Activated T-helper 9 cell treated with anti-CD3 and anti-CD28 coated beads, Interleukin-2, amount 50 U/mL, for 16 hours (primary cell): ENCODE measurements at regions not wholly inside any gene's neighbourhood (a gene's known extent, or its start where the extent isn't known, plus 50 kb on each side); places are given as distances from the start of the nearest gene placed in this dataset.

Source experiments
- DNase-seq: peaks from one replicate; pipeline ENCODE4 v3.0.0-alpha.2; 2020; ENCODE audit warnings: low read depth

DNA sequence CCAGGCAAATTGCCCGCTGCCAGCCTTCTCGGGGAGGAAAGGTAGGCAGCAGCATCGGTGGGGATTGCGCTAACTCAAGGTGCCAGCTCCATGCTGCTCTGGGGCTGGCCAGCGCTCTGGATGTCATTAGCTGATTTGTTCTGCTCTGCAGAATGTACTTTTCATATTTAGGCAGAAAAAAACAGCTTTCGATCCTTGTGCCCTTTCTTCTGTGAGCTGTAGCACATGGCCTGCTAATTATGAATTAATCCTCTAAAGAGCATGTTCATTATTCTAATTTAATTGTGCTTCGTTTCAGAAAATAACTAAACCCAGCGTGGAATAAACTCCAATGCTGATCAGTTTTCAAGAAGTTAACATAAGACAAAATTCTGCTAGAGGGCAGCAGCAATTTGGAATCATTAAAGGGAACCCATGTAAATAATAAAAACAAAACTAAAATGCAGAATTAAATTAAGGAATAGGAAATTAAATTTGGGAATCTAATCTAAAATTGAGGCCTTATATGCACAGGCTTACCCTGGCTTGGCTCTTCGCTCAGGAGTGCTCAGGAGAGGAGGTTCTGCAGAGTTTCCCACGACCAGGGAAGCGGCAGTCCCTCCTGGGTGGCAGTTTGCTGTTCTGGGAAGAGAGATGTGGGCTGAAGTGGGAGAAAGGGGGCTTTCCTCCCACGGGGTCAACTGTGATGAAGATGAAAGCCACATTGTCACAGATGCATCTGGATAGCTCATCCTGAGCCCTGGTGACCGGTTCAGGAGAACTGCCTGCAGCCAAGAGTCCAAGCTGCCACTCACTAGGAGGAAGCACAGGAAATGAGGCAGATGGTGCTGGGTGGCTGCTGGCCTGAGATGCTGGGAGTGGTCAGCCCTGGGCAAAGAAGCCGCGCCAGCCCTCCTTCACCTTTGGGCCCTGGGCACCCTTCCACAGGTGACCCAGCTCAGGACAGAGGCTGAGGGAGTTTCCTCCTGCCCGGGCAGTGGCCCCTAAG is 93.2 kb upstream of the PKDCC start:
- DNase-seq, result no peak

GRCh38 chr2:41955316-41956043 is 92.3 kb upstream of the PKDCC start:
- no peak for DNase-seq

DNA sequence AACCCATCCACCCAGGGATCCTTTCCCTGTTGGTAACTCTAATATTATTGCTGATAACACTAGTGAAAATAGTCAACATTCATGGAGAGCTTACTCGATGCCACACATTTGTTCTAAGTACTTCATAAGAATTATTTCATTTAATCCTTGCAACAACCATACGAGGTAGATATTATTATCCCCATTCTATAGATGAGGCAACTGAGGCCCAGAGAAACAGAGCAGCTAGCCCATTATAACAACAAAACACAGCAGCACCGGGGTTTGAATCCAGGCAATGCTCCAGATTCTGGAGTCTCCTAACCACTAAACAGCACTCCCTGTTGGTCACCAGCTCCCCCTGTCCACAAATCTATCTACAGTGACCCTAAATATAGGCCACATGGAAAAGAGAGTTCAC is 90.4 kb upstream of the PKDCC start:
- no peak for DNase-seq

- DNase-seq, result no peak
Observed at GRCh38 chr2:41958251-41958650, 89.6 kb upstream of the PKDCC start.

GRCh38 chr2:41958775-41959174 is 89.0 kb upstream of the PKDCC start:
- no peak for DNase-seq

DNA sequence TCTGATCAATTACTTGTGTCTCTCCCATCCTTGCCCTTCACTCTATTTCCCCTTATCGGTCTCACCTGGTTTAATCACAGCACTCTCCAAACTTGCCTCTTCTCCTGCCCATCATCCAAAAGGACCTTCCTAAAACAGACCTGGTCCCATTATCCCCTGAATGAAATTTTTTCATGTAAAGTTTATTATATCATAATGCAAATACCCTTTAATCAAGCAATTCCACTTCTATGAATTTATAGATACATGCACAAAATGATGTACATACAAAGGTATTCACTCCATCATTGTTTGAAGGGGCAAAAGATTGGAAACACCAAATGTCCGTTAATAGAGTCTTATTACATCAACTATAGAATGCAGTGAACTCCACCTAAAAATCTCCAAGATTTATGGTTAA is 88.1 kb upstream of the PKDCC start:
- no peak for DNase-seq

GRCh38 chr2:41962922-41963622 is 84.7 kb upstream of the PKDCC start:
- DNase-seq, result no peak

DNA sequence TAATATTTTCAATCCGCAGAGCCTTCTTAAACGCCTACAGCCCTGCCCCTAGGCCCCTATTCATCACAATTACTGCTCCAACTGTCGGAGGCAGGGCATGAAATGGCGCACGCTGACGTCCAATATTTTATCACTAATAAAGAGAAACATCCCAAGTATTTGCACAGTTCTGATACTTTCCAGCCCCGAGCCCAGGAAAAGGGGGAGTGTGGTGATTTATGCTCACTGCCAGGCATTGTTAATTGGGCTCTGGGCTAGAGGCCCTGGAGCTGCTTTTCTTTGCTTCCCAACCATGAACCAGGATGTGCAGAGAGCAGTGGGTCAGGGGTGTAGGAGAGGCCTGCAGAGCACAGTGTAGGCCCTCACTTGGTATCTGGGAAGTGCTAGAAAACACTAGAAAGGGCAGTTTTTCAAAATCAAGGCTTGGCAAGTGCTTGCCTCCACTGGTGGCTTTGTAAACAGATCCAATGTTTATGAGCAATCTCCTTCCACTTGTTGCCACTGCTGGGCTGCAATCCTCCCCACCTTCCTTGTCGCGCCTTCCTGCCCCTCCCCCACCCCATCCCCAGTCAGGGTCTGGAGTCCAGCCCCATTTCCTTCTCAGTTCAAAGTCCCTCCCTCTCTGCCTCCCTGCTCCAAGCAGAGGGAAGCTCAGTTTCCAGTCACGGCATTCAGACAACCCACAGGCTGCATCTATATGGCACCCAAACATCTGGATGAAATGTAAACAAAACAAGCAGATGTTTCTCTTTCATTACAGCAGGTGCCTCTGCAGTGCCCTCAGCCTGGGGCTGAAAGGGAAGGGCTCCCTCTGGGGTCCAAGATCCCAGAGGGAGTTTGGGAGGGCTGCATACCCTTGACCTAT is 83.9 kb upstream of the PKDCC start:
- no peak for DNase-seq

- DNase-seq, result no peak
Observed at GRCh38 chr2:41965173-41965908, 82.5 kb upstream of the PKDCC start.

DNA sequence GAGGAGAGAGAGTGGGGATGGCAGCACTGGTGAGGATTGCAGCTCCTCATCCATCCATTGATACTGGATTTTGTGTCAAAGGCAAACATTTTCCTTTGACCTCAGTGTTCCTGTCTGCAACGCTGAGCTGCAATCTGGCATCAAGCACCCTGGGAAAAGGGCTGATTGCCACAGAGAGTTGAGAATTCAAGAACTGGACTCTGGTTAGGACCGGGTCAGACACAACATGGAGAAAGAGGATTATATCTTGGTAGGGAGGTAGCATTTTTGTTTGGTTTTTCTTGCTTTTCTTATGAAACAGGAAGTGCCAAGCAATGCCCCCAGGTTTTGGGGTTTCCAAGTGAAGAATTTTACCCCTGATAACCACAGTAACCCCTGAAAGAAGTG is 81.9 kb upstream of the PKDCC start:
- DNase-seq, result no peak

- no peak for DNase-seq
Observed at GRCh38 chr2:41966431-41966893, 81.4 kb upstream of the PKDCC start.

GRCh38 chr2:41966920-41967319 is 80.9 kb upstream of the PKDCC start:
- no peak for DNase-seq

DNA sequence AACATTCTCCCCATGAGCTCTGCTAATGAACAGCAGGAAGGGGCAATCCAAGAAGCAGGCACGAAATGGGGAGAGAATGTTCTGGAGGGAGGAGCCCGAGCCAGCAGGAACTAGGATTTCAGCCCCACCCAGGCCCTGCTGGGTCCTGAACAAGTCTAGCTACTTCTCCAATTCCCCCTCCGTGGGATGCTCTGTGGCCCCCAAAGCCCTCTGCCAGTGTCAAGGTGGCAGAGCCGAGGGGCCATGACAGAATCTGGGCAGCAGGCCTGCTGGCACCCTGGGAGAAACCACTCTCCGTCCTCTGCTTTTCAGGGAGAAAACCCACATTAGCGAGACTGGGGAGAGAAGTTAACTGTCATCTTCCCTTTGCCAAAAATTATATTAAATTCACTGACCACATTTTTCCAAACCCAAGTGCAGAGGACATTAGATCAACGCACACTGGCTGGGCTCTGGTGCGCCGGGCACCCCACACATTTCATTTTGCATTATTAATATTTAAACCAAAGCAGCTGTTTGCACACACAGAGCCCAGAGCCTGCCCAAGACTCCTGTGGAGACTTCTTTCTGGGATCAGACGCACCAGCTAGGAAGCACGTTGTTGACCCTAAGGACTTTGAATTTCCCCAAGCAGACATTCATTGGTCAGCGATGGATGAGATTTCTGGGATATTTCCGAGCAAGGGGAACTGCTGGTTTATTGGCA is 80.2 kb upstream of the PKDCC start:
- no peak for DNase-seq

DNA sequence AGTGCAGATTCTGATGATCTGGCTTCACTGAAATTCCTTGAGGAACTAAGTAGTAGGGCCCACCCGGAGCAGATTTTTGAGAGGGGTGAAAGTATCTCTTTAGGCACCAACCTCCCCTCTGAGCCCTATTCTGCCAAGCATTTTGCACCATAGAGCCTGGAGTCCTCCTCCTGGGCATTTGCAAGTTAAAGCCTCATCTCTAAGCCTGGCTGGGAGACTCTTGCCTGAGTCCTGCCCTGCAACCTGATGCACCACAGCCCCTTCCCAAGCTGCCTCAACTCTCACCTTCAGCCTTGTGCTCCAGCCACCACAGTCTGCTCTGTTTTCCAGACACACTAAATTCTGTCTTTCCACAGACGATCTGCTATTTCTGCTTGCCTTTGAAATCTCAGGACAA is 79.6 kb upstream of the PKDCC start:
- no peak for DNase-seq

DNA sequence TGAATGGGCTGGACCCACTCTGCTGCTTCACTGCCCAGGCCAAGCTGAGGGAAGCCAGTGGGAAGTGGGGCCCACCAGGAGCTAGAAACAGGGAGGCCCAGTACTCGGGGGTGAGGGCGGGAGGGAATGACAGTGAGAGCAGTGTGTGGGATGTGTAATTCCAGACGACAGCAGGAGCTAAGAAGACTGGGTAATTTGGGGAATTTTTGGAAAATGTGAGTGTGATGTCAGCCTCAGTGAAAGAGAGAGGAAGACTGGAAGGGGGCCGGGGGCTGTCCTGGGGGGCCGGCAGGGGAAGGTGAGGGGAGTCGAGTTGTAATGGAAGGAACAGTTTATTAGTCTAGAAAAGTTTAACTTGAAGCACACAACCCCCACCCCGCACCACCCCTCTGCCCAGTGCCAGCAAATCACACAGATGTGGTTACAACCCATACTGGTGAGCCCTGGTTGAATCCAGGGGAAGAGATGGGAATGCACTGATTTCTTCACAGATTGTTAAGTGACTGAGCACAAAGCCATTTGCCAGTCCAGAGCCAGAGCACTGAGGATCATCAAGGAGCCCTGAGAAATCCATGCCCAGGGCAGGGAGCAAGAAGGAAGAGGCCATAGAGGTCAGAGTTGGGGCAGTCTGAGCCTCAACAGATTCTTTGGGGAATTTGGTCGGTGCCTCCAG is 76.7 kb upstream of the PKDCC start:
- no peak for DNase-seq

DNA sequence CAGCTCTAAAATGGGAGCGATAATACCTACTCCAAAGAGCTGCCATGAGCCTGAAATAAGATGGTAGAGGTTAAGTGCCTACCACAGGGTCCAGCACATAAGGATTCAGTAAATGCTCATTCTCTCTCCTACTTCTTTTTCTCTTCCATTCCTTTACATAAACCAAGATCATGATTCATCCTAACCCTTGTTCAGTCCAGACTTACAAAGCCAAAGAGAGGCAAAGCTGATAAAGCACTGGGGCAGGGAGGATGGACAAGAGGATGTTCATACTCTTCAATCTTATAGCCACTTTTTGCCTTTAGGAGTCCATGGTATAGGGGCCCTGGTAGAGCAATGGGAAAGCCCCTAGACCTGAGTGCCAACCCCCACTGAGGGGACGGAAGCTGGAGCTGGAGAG is 75.6 kb upstream of the PKDCC start:
- DNase-seq, result no peak

- no peak for DNase-seq
Observed at GRCh38 chr2:41972819-41973218, 75.0 kb upstream of the PKDCC start.

GRCh38 chr2:41973871-41974270 is 74.0 kb upstream of the PKDCC start:
- DNase-seq, result no peak

DNA sequence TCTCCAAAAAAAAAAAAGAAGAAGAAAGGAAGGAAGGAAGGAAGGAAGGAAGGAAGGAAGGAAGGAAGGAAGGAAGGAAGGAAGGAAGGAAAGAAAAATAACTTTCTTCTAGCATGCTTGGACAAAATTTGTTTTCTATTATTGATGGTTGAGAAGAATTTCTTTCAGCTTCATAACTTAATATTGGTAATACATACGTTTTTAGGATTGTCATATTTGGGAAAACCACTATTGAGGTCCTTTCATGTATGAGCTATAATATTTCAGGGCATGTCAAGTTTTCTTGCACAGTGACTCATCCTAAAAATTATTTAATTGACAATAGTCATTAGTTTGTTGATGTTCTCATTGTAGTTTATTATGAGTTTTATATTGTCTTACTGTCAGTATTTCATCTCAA is 66.4 kb upstream of the PKDCC start:
- DNase-seq, result no peak
